GM12878 (cell line): ENCODE measurements at regions not wholly inside any gene's neighbourhood (a gene's known extent, or its start where the extent isn't known, plus 50 kb on each side); places are given as distances from the start of the nearest gene placed in this dataset.
A peak's percentile ranks its signal among the peaks of the same experiment; 100 is the strongest.

Experiments
- ATF7 ChIP-seq: fragments of 450-650 bp; IDR thresholded peaks from 2 replicates; pipeline ENCODE4 v1.6.1; 2016; ENCODE audit warnings: low read depth, mild to moderate bottlenecking
- CEBPB ChIP-seq, 2 experiments: fragments of 150-350 bp in 1 of 2; IDR thresholded peaks; 2 replicates each; pipeline ENCODE4 v1.6.1; 2012 to 2014; ENCODE audit warnings: low read depth in 2 of 2, low read length in 2 of 2, borderline replicate concordance in 1 of 2, inconsistent platforms in 1 of 2
- CEBPZ ChIP-seq: fragments of 150-350 bp; IDR thresholded peaks from 2 replicates; pipeline ENCODE4 v1.6.1; 2016; ENCODE audit warnings: low read depth, low read length
- CHD1 ChIP-seq: IDR thresholded peaks from 2 replicates; pipeline ENCODE4 v1.6.1; 2012; ENCODE audit warnings: low read depth, low read length, improper control_type of control experiment
- CHD2 ChIP-seq: IDR thresholded peaks from 2 replicates; pipeline ENCODE4 v1.6.1; 2011; ENCODE audit warnings: low read depth, low read length, improper control_type of control experiment, borderline replicate concordance
- CREM ChIP-seq: IDR thresholded peaks from 2 replicates; pipeline ENCODE4 v1.6.1; 2014; ENCODE audit warnings: antibody characterized with exemption, low read depth
- CTCF ChIP-seq, 3 experiments: IDR thresholded peaks in 2 of 3; conservative IDR thresholded peaks in 1 of 3; 2 replicates each; pipeline ENCODE4 v1.5.1; 2011; ENCODE audit warnings: low read depth in 3 of 3, low read length in 3 of 3, mild to moderate bottlenecking in 3 of 3, control low read depth in 2 of 3, moderate library complexity in 2 of 3, inconsistent platforms in 1 of 3, mixed read lengths in 1 of 3; ENCODE audit not compliant: control insufficient read depth in 2 of 3, insufficient read depth in 1 of 3; ENCODE audit errors: extremely low read depth in 1 of 3
- DPF2 ChIP-seq: fragments of 450-650 bp; IDR thresholded peaks from 2 replicates; pipeline ENCODE4 v1.6.1; 2017; ENCODE audit warnings: mild to moderate bottlenecking
- EED ChIP-seq: sonication (generic); IDR thresholded peaks from 2 replicates; pipeline ENCODE4 v1.6.1; 2016; ENCODE audit warnings: antibody characterized with exemption, low read depth
- ELK1 ChIP-seq: IDR thresholded peaks from 2 replicates; pipeline ENCODE4 v1.6.1; 2012; ENCODE audit warnings: low read depth, low read length, improper control_type of control experiment
- EZH2 ChIP-seq: IDR thresholded peaks from 2 replicates; pipeline ENCODE4 v1.6.1; 2012; ENCODE audit warnings: low read depth, mild to moderate bottlenecking, control low read depth, inconsistent platforms, low read length, borderline replicate concordance; ENCODE audit not compliant: control insufficient read depth
- IKZF1 ChIP-seq: fragments of 450-650 bp; conservative IDR thresholded peaks from 2 replicates; pipeline ENCODE4 v1.6.1; 2017; ENCODE audit warnings: antibody characterized with exemption, mild to moderate bottlenecking
- MYC ChIP-seq: IDR thresholded peaks from 2 replicates; pipeline ENCODE4 v1.6.1; 2011; ENCODE audit warnings: mild to moderate bottlenecking, low read length, moderate library complexity, inconsistent platforms; ENCODE audit not compliant: insufficient read depth, insufficient replicate concordance, insufficient read length, severe bottlenecking
- POU2F2 ChIP-seq: IDR thresholded peaks from 3 replicates; pipeline ENCODE4 v1.6.1; 2011; ENCODE audit warnings: low read depth, mild to moderate bottlenecking, low read length, borderline replicate concordance
- RAD21 ChIP-seq: IDR thresholded peaks from 2 replicates; pipeline ENCODE4 v1.6.1; 2011; ENCODE audit warnings: mild to moderate bottlenecking, low read depth, low read length, moderate library complexity; ENCODE audit not compliant: insufficient read depth
- SREBF1 ChIP-seq: IDR thresholded peaks from 2 replicates; pipeline ENCODE4 v1.6.1; 2012; ENCODE audit warnings: mild to moderate bottlenecking, low read length
- TCF7 ChIP-seq: IDR thresholded peaks from 2 replicates; pipeline ENCODE4 v1.6.1; 2014; ENCODE audit warnings: antibody characterized with exemption, borderline replicate concordance
- YY1 ChIP-seq: IDR thresholded peaks from 2 replicates; pipeline ENCODE4 v1.6.1; 2011; ENCODE audit warnings: low read depth, mild to moderate bottlenecking, low read length
- ZBTB11 ChIP-seq: fragments of 450-650 bp; formaldehyde crosslinking; IDR thresholded peaks from 2 replicates; pipeline ENCODE4 v1.5.0; 2022; ENCODE audit warnings: mild to moderate bottlenecking, missing genetic modification characterization
- ZNF384 ChIP-seq: IDR thresholded peaks from 2 replicates; pipeline ENCODE4 v1.6.1; 2012; ENCODE audit warnings: low read depth, mild to moderate bottlenecking, low read length, improper control_type of control experiment, borderline replicate concordance

- TF ChIP-seq ELK1 (no peak), EZH2 (no peak), CHD1 (no peak), TCF7 (no peak), EED (no peak), ZBTB11 (CRISPR knock-in tag) (no peak), SREBF1 (no peak), CEBPB (IDR thresholded peaks at IDR 0.05; ENCODE audit: borderline replicate concordance in 1 of 2, low read depth in 2 of 2, low read length in 2 of 2) (no peak), DPF2 (peak; percentile 41; the same call in 1 of the 2 replicates), MYC (no peak), ATF7 (peak; percentile 28; the same call in 1 of the 2 replicates), RAD21 (peak; percentile 44; the same call in 1 of the 2 replicates), POU2F2 (0 out of 3 replicates have a peak, but pooled peaks have one; percentile 12), CEBPZ (no peak), YY1 (peak; percentile 33; the same call in 1 of the 2 replicates), CTCF (IDR thresholded peaks at IDR 0.05 in 2 of 3, conservative IDR thresholded peaks at IDR 0.05 in 1 of 3; ENCODE audit: control insufficient read depth in 2 of 3, extremely low read depth in 1 of 3, insufficient read depth in 1 of 3, low read depth in 3 of 3, low read length in 3 of 3) (peak in 1 of 3 experiments; percentile 30; a peak in 2 of 6 replicates), ZNF384 (no peak), CREM (no peak), IKZF1 (peak; percentile 38; the same call in 1 of the 2 replicates), CHD2 (no peak)
Observed at GRCh38 chr12:93136253-93137055, 207.4 kb upstream of the EEA1 start (continued).
